Suprapubic skin (tissue), 4 donors: ENCODE measurements at regions not wholly inside any gene's neighbourhood (a gene's known extent, or its start where the extent isn't known, plus 50 kb on each side); places are given as distances from the start of the nearest gene placed in this dataset.

Experiments used
- DNase-seq, 2 donors: peaks; one replicate each; pipeline ENCODE4 v3.0.0-alpha.2; 2019; ENCODE audit warnings: low spot score in 2 of 2
- H3K27ac ChIP-seq: fragments of 200-600 bp; sonication (generic); one replicate; pipeline ENCODE4 v1.5.1; 2019
- H3K27me3 ChIP-seq: fragments of 200-600 bp; sonication (generic); one replicate; pipeline ENCODE4 v1.5.1; 2019
- H3K36me3 ChIP-seq: fragments of 200-600 bp; sonication (generic); one replicate; pipeline ENCODE4 v1.5.1; 2019
- H3K4me1 ChIP-seq: fragments of 200-600 bp; sonication (generic); one replicate; pipeline ENCODE4 v1.5.1; 2019
- H3K4me3 ChIP-seq: fragments of 200-600 bp; sonication (generic); one replicate; pipeline ENCODE4 v1.5.1; 2019; ENCODE audit warnings: mild to moderate bottlenecking
- H3K9me3 ChIP-seq: fragments of 200-600 bp; sonication (generic); one replicate; pipeline ENCODE4 v1.5.1; 2019
- EP300 ChIP-seq: sonication (generic); formaldehyde crosslinking; IDR thresholded peaks from one replicate; pipeline ENCODE4 v1.6.1; 2017; ENCODE audit warnings: antibody characterized with exemption
- POLR2A ChIP-seq, 2 donors: fragments of 450-650 bp; IDR thresholded peaks; one replicate each; pipeline ENCODE4 v1.6.1; 2017; ENCODE audit warnings: antibody characterized with exemption in 2 of 2, mild to moderate bottlenecking in 2 of 2, moderate library complexity in 2 of 2
- POLR2AphosphoS5 ChIP-seq, 3 donors: sonication (generic); formaldehyde crosslinking; IDR thresholded peaks; one replicate each; pipeline ENCODE4 v1.6.1; 2017; ENCODE audit warnings: antibody characterized with exemption in 3 of 3
- WGBS: methylation state at CpG from one replicate; pipeline ENCODE4 v1.1.5; 2018; 5-methylcytosine and 5-hydroxymethylcytosine counted together
- TF ChIP-seq, protein P1 (sequence below), 2 donors: fragments of 200-600 bp in 1 of 2; fragments of 450-650 bp in 1 of 2; sonication (generic) in 1 of 2; IDR thresholded peaks; one replicate each; pipeline ENCODE4 v1.5.1; 2016 to 2019; ENCODE audit warnings: antibody characterized with exemption in 2 of 2, mild to moderate bottlenecking in 1 of 2, moderate library complexity in 1 of 2

DNA sequence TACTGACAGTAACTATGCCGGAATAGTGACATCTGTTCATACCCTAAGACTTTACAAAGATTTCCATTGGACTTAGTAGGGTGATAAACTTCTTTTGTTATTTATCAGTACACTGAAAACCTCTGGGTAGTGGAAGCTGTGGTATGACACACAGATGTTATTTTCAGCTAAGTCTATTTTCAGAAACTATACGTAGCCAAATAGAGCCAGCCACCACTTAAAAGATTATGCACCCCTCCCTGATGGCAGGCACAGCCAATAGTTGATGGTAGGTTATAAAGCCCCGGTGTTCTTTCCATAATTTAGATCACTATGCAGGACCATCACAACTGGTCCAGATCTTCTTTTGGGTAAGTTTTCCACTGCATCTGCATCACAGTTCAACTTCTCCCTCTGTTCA lies 1603.2 kb upstream of the PABPC4L start:
- H3K9me3 ChIP-seq: no peaks in the 10 kb centered on the region
- no peaks in the 10 kb centered on the region for H3K4me1 ChIP-seq
- no peaks in the 10 kb centered on the region for H3K36me3 ChIP-seq
- TF ChIP-seq POLR2AphosphoS5 (IDR thresholded peaks at IDR 0.05): no peak
- TF ChIP-seq POLR2A (IDR thresholded peaks at IDR 0.05): no peak
- no peak for TF ChIP-seq EP300
- TF ChIP-seq, protein P1, sequence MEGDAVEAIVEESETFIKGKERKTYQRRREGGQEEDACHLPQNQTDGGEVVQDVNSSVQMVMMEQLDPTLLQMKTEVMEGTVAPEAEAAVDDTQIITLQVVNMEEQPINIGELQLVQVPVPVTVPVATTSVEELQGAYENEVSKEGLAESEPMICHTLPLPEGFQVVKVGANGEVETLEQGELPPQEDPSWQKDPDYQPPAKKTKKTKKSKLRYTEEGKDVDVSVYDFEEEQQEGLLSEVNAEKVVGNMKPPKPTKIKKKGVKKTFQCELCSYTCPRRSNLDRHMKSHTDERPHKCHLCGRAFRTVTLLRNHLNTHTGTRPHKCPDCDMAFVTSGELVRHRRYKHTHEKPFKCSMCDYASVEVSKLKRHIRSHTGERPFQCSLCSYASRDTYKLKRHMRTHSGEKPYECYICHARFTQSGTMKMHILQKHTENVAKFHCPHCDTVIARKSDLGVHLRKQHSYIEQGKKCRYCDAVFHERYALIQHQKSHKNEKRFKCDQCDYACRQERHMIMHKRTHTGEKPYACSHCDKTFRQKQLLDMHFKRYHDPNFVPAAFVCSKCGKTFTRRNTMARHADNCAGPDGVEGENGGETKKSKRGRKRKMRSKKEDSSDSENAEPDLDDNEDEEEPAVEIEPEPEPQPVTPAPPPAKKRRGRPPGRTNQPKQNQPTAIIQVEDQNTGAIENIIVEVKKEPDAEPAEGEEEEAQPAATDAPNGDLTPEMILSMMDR (IDR thresholded peaks at IDR 0.05): no peak
- H3K4me3 ChIP-seq: no peak overlapping the region
- no peaks in the 10 kb centered on the region for H3K27me3 ChIP-seq
- no peak overlapping the region for H3K27ac ChIP-seq
- DNase-seq: no peak
- 73% methylated on average over 3 of the region's 3 CpGs for WGBS

DNA sequence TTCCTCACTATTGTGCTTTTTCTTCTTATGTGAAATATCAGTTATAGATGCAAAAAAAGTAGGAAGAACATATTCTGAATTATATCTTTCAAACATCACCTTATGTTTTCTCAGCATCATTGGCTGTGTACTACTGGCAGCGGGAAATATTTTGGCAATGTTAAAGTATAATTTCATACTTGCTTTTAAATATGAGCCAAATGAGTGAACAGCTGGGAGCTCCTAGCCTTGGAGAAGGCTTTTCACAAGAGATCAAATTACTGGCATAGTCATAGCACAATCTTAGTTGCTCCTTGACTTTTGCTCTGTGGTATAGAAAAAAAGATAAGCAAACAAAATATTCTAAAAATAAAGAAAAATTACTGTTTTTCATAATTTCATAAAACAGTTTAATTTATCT lies 1575.8 kb upstream of the PABPC4L start:
- TF ChIP-seq, protein P1 (IDR thresholded peaks at IDR 0.05): no peak
- TF ChIP-seq EP300 (no peak), POLR2A (IDR thresholded peaks at IDR 0.05) (no peak)
- H3K27me3 ChIP-seq: no peaks in the 10 kb centered on the region
- 32% methylated on average over 1 of the region's 1 CpG for WGBS
- no peak overlapping the region for H3K4me3 ChIP-seq
- H3K9me3 ChIP-seq: peaks cover 3% of the 10 kb centered on the region
- H3K4me1 ChIP-seq: no peaks in the 10 kb centered on the region
- no peak overlapping the region for H3K27ac ChIP-seq
- no peaks in the 10 kb centered on the region for H3K36me3 ChIP-seq
- DNase-seq: no peak

DNA sequence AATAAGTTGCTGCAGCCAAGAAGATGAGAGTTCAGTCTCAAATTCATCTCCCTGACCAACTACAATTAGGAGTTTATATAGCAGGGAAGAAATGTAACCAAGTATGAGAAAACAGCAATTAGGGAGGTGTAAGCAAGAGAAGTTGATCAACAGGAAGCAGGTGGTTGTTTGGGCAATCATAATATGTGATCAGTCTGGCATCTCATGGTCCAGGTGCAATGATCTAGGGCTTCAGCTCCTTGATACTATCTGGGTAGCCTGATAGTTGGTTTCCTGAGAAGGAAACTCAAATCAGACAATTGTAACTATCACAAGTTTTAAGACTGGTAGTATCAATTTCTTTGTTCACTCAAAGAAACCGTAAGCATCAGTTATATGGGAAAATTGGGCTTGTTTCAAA lies 1574.3 kb upstream of the PABPC4L start:
- no peak for TF ChIP-seq POLR2A (IDR thresholded peaks at IDR 0.05)
- TF ChIP-seq POLR2AphosphoS5 (IDR thresholded peaks at IDR 0.05): no peak
- TF ChIP-seq, protein P1 (IDR thresholded peaks at IDR 0.05): no peak
- TF ChIP-seq EP300: no peak
- no peaks in the 10 kb centered on the region for H3K4me1 ChIP-seq
- H3K27ac ChIP-seq: no peak overlapping the region
- H3K36me3 ChIP-seq: no peaks in the 10 kb centered on the region
- DNase-seq: no peak
- no peaks in the 10 kb centered on the region for H3K27me3 ChIP-seq
- no peak overlapping the region for H3K4me3 ChIP-seq
- H3K9me3 ChIP-seq: peaks cover 3% of the 10 kb centered on the region
- WGBS: 76% methylated on average over 1 of the region's 1 CpG

DNA sequence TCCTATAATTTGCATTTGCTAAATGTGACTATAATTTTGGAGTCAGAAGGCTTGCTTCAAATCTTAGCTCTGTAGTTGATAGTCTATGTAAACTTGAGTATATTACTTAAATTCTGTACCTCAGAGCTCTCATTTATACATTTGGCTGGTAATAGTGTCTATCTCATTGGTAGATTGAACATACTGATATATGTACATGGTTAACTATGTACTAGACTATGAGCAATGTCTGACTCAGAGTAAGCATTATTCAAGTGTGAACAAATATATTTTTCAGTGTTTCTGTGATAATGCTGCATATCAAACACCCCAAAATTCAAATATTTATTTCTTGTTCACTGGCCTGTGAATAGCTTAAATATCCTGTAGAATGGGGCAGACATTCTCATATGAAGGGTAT lies 1568.9 kb upstream of the PABPC4L start:
- TF ChIP-seq EP300: no peak
- no peak for TF ChIP-seq POLR2A (IDR thresholded peaks at IDR 0.05)
- TF ChIP-seq, protein P1 (IDR thresholded peaks at IDR 0.05): no peak
- no peak for TF ChIP-seq POLR2AphosphoS5 (IDR thresholded peaks at IDR 0.05)
- no peak overlapping the region for H3K4me3 ChIP-seq
- no peak for DNase-seq
- H3K4me1 ChIP-seq: no peaks in the 10 kb centered on the region
- H3K9me3 ChIP-seq: peaks cover 3% of the 10 kb centered on the region
- no peaks in the 10 kb centered on the region for H3K27me3 ChIP-seq
- H3K36me3 ChIP-seq: no peaks in the 10 kb centered on the region
- H3K27ac ChIP-seq: no peak overlapping the region

DNA sequence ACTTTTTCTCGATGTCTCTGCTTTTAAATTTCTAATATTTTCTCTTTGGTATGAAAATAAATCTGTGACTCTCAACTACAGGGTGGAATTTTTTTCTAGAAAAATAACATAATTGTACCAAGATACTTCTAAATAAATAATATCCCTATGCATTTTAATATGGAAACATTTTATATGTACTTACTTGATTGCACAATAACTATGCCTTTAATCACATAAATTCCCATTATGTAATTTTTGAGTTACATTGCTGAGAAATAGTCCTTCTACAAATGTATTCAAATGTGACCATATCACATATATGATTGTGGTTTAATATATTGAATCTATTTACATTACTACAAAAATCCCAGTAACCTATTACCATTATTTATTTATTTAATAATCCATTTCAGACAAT lies 1543.3 kb upstream of the PABPC4L start:
- H3K4me3 ChIP-seq: no peak overlapping the region
- WGBS: 95% methylated on average over 1 of the region's 1 CpG
- H3K27ac ChIP-seq: no peak overlapping the region
- no peak for DNase-seq
- TF ChIP-seq EP300: no peak
- TF ChIP-seq POLR2AphosphoS5 (IDR thresholded peaks at IDR 0.05): no peak
- TF ChIP-seq, protein P1 (IDR thresholded peaks at IDR 0.05): no peak
- TF ChIP-seq POLR2A (IDR thresholded peaks at IDR 0.05): no peak
- no peaks in the 10 kb centered on the region for H3K36me3 ChIP-seq
- no peaks in the 10 kb centered on the region for H3K27me3 ChIP-seq
- no peaks in the 10 kb centered on the region for H3K9me3 ChIP-seq
- no peaks in the 10 kb centered on the region for H3K4me1 ChIP-seq
